ENCODE measurements at regions not wholly inside any gene's neighbourhood (a gene's known extent, or its start where the extent isn't known, plus 50 kb on each side); places are given as distances from the start of the nearest gene placed in this dataset.
"Not testable (repeated sequence)": the region's sequence is repeated elsewhere in the genome, so short reads cannot be mapped to it uniquely, and the experiment has no call there.

DNA sequence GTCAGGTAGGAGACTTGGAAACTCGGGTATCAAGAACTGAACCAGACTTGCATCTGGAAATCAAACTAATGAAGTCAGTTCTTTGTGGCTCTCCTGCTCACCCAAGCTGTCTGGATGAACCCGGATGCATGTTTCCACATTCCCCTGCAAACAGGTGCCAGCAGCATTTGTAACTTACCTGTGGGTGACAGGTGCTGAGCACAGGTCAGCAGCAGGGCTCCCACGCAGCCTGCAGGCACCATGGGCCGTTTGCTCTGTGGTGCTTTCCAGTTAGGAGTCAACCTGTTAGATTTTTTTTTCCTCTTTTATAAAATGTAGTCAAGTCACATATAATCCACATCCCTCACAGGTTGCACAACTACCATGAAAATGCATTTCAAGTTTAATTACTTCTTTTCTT, 385.6 kb upstream of the ADGRL3 start:
- no peak for DNase-seq

DNA sequence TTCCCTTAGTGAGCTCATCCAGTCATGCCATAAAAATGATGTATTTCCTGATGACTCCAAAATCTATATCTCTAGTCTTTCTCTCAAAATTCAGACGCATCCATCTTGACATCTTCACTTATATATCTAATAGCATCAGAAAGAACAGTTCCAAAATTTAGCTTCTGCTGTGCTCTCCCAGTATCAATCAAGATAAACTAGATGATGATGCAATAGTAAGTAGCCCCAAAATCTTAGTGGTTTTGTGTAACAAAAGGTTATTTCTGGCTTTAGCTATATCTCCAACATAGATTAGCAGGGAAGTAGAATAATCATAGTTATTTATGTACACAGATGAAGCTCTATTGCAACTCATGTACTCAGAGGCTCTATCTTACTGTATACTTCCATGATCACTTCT, 382.5 kb upstream of the ADGRL3 start:
- no peak for DNase-seq

DNA sequence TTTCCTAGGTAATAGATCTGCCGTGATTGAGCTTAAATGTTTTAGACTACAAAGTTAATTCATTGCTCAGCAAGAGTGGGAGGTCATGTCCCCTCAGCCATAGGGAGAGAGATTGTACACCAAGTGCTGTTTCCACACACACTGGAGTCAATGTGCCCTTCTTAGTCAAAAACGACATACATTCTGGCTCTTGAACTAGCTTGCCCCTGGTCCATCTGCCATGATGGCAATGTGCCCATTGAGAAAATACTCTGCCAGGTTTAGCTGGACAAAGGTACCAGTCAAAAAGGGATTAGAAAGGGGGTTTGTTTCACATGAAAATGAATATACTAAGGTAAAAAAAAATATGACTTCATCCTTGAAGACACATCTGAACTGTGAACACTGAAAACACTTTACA, 377.1 kb upstream of the ADGRL3 start:
- DNase-seq = no peak

DNA sequence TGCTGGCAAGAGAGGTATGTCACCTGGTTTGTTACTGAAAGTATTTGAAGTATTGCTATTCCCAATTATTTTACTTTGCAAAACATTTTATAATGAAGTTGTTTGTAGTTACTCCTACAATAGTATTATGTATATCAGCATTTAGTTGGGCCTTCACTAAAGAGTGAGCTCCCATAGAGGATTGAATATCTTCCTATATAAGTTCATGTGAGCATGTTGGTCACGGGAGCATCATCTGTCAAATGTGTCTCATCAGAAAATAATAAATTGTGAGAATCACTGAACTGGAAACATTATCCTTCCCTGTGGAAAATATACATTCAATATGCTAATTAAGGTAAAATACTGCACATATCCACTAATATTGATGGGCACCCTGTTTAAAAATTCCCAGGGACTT, 360.1 kb upstream of the ADGRL3 start:
- no peak for DNase-seq

DNA sequence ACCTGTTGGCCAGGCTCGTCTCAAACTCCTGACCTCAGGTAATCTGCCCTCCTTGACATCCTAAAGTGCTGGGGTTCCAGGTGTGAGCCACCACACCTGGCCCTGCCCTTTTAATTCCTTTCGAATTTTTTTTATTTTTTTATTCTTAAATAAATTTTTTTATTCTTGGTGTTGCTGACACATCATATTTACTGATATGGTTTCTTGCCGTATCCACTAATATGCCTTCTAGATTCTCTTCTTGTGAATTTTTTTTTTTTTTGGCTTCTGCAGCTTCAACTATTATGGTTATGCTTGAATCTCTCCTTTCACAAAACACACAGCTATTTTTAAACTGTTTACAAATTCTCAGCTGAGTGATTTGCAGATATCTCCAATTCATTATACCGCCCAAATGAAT, 353.4 kb upstream of the ADGRL3 start:
- no peak for DNase-seq

DNA sequence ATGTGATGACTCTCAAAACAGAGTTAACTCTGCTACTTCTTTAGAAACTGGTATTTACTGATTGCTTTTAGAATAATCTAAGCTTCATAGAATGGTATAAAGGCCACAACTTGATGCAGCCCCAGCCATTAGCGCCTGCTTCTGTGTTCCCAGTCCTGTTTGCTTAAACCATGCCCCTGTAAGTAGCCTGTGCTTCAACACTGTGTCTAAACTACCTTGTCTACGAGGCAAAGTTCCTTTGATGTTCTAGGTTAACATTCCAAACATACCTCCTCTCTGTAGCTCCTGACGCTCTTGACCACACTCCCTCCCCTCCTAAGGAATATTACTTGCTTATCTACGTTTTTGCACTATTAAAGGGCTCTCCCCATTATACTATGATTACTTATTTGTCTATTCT, 352.5 kb upstream of the ADGRL3 start:
- DNase-seq = no peak

DNA sequence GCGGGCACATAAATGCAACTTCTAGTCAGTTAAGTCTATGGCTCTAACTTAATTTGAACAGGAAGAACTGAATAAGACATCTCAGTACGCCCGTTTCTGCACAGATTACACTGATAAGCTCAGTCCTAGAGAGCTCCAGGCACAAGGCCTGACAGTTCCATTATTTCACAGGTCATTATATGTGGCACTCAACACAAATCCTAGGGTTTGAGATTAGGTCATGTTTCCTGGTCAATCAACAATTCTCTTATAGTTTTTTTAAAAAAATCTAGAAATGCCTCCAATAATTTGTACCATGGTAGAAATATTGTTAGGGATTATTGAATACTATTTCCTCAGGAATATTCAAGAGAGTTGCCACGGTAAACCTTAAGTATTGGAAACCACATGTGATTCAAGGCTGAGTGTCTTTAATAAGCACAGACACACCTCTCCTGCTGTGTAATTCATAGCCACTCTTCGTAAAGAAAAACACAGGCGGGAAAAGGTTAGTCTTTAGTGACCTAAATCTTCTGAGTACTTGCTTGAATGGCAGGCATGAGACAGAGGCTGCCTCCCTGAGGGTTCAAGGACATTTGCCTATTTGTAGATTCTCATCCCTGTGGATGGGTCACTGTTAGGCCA, 342.9 kb upstream of the ADGRL3 start:
- no peak for DNase-seq

DNA sequence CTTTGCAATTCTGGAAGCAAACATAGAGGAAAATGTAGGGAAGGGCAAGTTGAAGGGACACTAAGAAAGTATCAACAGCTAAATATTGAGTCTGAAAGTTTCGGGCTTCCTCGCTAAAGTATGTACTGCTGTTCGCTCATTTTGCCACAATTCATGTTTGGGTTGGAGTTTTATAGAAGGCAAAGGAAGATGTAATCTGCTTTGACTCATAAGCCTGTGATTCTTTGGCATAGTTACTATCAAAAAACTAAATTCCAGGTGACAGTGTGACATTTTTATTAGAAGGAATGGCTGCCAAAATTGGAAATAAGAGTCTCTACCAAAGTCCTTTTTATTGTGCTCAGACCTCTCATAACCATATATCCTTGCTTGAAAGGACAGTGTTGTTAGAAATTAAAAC, 336.7 kb upstream of the ADGRL3 start:
- no peak for DNase-seq

DNA sequence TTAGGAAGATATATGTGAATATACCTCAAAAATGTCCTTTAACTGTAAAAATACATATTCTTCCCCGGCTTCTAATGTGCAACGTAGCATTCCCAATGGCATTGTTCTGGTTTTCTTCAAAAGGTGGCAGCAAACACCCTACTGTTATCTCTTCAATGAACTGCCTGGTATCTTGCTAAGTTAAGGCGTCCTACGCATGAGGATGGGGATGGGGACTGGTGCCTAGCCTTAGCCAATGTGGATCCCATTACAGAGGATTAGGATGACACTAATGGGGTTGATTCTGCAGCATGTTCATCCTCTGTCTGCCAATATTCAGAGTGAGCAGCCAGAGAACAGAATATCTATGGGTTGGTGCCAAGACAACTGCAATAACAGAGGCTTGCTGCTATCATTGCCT, 334.9 kb upstream of the ADGRL3 start:
- no peak for DNase-seq

DNA sequence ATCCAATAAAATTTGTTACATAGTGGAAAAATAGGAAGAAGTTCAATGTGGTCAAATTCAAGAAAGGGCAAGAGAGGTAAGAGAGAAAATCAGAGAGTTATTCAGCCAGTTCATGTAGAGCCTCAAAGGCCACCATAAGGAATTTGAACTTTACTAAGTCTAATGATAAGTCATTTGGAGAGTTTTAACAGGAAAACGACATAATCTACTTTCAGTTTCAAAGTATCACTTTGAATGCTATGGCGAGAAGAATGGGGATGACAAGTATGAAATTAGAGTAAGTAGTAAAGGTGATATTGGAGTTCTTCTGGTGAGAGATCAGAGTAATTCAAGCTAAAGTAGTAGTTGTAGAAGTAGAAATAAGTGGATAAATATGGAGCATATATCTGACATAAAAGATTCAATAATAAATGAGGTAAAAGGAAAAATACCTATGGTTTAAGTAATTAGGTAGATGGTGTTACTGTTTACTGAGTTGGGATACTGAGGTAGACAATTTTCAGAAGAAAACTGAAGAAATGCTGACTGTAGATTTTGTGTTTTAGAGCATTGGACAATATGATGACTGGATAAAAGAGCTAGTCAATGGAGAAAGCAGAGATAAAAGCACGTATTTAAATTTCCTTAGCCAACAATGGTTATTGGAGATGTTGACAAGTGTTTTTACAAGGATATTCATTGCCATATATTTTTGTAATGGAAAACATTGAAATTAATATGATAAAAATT, 331.7 kb upstream of the ADGRL3 start:
- no peak for DNase-seq

DNA sequence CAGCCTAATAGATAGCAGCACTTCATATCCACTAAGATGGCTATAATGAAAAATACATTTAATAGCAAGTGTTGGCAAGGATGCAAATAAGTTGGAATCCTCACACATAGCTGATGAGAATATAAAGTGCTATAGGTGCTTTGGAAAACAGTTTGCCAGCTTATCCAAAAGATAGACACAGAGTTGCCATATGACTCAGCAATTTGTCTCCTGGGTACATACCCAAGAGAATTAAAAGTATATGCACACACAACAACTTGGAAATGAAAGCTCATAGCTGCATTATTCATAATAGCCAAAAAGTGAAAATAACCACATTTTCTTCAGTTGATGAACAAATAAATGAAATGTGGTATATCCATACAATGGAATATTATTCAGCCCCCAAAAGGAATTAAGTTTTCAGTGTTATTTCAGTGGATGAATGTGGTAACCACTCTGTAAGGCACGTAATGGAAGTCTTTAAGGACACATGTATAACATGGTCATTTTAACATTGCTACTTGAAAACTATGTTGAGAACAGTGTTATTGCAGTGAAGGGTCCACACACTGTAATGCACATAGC, 320.9 kb upstream of the ADGRL3 start:
- no peak for DNase-seq

DNA sequence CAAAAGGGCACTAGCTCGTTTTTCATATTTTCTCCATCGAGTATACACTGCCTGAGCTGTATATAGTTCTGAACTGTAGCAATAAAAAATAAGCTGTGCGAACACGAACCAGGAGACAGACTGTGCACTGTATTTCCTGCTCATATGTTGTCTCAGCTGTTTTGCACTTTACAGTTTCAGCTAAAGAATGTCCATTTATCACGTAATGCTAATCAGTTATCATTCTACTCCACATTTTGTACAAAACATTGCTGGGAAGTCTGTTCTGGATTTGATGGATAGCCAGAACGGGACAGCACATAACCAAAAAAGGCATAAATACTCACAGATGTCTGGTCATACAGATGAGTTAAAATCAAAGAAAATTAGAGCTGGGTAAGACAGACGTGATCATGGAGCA, 315.5 kb upstream of the ADGRL3 start:
- no peak for DNase-seq

DNA sequence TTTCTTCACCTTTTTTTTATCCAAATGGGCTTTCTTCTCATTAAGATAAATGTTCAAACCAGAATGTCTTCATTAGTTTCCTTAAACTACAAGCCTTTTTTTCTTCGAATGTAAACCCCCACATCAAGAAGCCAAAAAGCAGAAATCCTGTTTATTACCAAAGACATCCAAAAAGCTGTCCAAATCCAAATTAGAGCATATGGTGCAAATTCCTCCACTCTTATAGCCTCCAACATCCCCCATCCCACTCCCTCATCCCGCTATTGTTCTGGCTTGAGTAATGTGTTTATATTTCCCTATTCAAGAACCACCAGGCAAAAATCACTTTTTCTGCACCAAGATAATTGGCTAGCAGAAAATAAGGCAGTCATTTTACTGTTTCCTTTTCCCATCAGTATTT, 315.1 kb upstream of the ADGRL3 start:
- DNase-seq = no peak

DNA sequence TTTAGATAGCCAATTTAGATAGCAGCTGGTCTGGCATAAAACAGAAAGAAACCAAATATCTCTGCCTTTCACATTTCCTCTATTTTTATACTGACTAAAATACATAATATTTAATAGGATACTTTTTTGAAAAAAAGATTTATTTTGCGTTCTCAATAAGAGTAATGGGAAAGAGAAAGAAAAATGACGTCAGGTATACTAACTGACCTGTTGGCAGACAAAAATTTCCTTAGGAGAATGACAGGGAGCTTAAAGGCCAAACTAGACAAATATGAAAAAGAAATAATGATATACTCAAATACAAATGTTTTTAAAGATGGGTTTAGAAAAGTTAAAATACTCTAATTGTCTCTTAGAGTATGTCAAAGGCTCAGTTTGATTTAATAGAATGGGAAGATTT, 309.4 kb upstream of the ADGRL3 start:
- no peak for DNase-seq

DNA sequence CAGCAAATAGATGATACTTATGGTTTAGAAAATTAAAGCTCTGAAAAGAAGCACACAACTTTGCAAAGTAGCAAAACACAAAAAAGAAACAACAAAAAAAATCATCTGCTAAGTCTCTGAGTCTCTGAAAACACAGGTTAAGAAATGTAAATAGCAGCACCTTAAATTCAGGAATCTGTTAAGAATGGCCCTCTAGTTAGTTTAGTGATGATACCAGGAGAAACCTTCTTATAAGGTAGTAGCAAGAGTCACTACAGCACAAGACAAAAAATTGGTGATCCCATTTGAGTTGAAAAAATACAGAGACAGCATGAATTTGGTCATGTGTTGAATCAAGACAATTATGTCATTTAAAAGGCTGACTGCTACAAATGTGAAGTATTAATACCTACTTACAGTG, 308.2 kb upstream of the ADGRL3 start:
- DNase-seq = no peak

DNA sequence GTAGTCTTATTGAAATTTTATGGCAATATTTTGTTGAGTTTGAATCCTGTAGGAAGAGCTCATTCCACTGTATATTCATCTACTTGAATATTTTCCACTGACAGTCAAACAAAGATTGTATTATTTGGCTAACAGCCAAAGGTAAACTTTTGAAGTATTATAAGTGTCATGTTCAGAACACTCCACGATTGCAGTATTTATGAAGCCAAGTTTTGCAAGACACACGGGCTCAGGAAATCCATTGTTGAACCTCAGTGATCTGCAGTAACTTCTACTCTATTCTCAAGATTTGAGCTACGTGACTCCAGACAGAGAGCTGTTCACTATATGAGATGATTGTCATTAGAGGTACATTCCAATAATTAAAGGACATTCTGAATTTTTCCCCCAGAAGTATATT, 302.7 kb upstream of the ADGRL3 start:
- no peak for DNase-seq

DNA sequence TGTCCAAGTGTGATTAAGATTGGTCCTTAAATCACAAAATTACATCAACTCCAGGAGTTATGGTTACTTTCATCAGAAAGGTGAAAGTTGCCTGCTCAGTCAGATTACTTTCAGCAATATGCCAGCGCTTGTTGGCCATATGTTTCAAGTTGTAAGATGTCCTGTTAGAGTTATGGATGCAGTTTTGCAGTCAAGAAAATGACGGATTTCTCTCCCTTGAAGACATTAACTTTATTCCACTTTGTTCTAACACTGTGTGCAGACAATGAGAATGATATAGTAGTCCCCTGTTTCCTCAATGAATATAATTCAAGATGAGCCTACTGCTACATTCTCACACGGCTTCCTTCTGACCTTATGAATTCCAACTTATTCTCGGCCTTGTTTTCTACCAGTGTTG, 295.0 kb upstream of the ADGRL3 start:
- DNase-seq = no peak

DNA sequence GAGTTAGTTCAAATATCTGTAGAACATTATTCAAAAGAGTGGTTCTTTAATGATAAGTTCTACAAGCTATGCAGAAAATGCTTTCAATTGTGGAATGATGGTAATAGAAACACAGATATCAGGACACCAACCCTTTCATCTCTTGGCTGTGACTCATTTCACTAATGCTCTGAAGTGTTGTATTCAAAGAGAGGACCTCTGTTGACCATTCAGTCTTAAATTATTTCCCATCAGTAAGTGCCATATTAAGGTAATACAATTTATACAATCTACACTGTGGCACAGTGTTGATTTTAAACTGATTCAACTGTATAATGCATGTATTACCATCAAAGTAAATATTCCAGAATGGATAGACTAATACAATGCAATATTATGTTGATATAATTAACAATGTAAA, 289.0 kb upstream of the ADGRL3 start:
- no peak for DNase-seq

DNA sequence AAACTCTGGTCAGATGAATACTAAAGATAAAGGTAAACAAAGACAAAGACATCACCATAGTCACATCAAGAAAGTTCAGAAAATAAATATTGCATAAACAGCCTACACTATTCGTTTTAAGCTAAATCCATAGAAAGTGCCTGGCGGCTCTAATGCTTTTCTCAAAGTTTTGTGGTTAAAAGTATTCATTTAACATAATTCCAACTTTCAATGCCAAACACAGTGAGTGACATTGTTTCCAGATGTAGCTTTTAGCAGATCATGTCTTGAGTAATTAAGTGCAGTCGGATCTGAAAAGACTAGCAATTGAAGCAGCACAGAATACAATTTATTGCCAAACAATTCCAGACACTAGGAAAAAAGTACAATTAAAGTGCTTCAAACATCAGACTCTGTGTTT, 287.1 kb upstream of the ADGRL3 start:
- DNase-seq = no peak

DNA sequence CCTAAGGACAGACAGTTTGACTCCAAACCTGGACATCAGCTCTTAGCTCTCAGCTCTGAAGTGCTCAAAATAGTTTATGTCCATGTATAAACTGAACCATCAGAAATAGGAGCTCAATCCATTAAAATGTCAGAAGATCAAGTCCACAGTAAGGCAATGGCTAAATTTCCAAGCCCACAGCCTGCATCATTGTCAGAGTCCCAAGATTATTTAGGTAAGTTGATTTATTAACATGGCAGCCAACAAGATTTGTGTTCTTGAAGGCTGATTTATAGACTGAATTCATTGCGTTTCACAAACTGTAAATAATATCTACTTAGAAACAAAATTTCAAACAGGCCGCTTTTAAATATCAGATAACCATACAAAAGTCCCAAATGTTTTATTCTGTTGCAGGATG, 286.5 kb upstream of the ADGRL3 start:
- no peak for DNase-seq

DNA sequence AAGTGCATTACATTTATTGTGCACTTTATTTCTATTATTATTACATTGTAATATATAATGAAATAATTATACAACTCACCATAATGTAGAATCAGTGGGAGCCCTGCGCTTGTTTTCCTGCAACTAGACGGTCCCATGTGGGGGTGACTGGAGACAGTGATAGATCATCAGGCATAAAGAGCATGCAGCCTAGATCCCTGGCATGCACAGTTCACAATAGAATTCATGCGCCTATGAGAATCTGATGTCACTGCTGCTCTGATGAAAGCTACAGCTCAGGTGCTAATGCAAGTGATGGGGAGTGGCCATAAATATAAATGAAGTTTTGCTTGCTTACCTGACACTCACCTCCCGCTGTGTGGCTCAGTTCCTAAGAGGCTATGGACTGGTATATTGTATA, 278.4 kb upstream of the ADGRL3 start:
- not testable (repeated sequence) for DNase-seq

DNA sequence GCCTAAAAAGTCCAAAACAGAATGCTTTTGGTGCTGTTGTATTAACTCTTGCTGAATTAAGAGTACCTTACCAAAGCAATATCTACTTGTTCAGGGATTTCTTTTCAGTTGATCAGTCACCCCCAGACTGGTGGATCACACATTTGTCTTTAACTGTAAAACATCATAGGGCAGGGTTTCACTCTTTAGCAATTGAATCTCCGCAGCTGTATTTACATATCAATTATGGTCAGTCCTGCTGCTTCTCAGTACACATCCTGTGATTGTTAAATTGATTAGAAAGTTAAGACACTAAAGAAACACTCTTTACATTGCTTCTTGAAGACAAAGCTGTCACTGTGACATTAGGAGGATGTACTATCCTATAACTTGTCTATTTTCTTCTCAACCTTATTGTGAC, 277.1 kb upstream of the ADGRL3 start:
- no peak for DNase-seq

DNA sequence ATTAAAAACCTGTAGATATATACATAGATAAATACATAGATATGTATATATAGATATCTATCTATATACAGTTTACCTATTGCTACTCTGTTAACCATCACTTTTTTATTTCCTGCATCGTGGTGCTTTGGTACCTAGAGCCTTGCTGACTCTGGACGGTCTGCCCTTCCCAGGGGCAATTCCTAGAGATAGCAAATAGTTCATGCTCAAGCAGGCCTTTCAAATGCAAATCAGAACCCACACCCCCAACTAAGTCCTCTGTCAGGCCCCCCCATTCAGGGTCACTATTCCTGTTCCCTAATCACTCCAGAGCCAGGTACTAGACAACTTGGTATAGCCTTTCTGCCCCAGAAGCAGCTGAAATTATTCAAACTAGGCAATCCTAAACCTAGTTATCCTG, 273.5 kb upstream of the ADGRL3 start:
- no peak for DNase-seq

DNA sequence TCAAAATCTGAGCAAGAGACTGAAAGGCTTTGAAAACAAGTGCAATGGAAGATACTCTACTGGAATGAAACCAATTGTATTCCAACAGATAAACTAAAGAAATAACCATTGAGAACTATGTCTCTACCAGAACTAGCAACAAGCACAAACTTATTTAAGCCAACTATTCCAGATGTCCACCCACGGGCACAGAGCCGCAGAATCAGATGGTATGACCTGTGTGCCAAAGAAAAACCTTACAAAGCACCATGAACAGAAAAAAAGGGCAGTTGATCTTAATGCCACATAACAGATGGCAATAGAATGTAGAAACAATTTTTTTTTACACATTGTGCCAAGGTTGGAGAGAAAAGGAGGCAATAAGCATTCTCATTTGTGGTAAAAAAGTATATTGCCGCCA, 269.3 kb upstream of the ADGRL3 start:
- no peak for DNase-seq
